SK-N-SH (cell line): ENCODE measurements at regions not wholly inside any gene's neighbourhood (a gene's known extent, or its start where the extent isn't known, plus 50 kb on each side); places are given as distances from the start of the nearest gene placed in this dataset.
A peak's percentile ranks its signal among the peaks of the same experiment; 100 is the strongest.

Source experiments
- CTCF ChIA-PET: fragments of 300-600, 350-600 bp; formaldehyde crosslinking; extraction: SDS; loops from one replicate; lab custom pipeline; 2021; lab: Yijun Ruan, JAX
- POLR2A ChIA-PET: fragments of 350-600 bp; sonication (Branson Sonifier 250); formaldehyde crosslinking; extraction: SDS; loops from one replicate; lab custom pipeline; 2020; ENCODE audit warnings: antibody characterized with exemption, inconsistent platforms; lab: Yijun Ruan, JAX
- DNase-seq: peaks from one replicate; pipeline ENCODE4 v3.0.0; 2012
- H2AFZ ChIP-seq: fragments of 200-600 bp; sonication (generic); 2 replicates; pipeline ENCODE4 v1.8.1; 2016; ENCODE audit warnings: antibody characterized with exemption, mild to moderate bottlenecking, low read depth
- H3F3A ChIP-seq: fragments of 200-600 bp; sonication (generic); replicated peaks from 2 replicates; pipeline ENCODE3; 2016; ENCODE audit warnings: antibody characterized with exemption, mild to moderate bottlenecking; ENCODE audit not compliant: insufficient read depth
- H3K27ac ChIP-seq, 2 experiments: fragments of 200-500 bp in 1 of 2; fragments of 200-600 bp in 1 of 2; sonication (Bioruptor generic) in 1 of 2; sonication (generic), shearing (Covaris generic) in 1 of 2; 2 replicates each; pipeline versions ENCODE4 v1.5.1 to v1.6.1; 2014 to 2016; ENCODE audit warnings: low read depth in 2 of 2, inconsistent platforms in 1 of 2, low read length in 1 of 2, mild to moderate bottlenecking in 1 of 2, mixed read lengths in 1 of 2
- H3K27me3 ChIP-seq: fragments of 200-600 bp; sonication (generic), shearing (Covaris generic); 2 replicates; pipeline ENCODE4 v1.6.1; 2016; ENCODE audit warnings: mixed run types; ENCODE audit not compliant: insufficient read depth
- H3K36me3 ChIP-seq, 2 experiments: fragments of 200-500 bp in 1 of 2; fragments of 200-600 bp in 1 of 2; sonication (Bioruptor generic) in 1 of 2; sonication (generic) in 1 of 2; replicated peaks in 1 of 2; 2 replicates each; pipeline versions ENCODE3 to v1.5.1; 2014 to 2016; ENCODE audit warnings: low read length in 1 of 2, mild to moderate bottlenecking in 1 of 2; ENCODE audit not compliant: insufficient read depth in 2 of 2, control insufficient read depth in 1 of 2
- H3K4me1 ChIP-seq, 2 experiments: fragments of 200-500 bp in 1 of 2; fragments of 200-600 bp in 1 of 2; sonication (Bioruptor generic) in 1 of 2; sonication (generic), shearing (Covaris generic) in 1 of 2; 2 replicates each; pipeline versions ENCODE4 v1.5.1 to v1.6.1; 2014 to 2016; ENCODE audit warnings: low read depth in 1 of 2, low read length in 1 of 2, mixed run types in 1 of 2; ENCODE audit not compliant: insufficient read depth in 2 of 2, control insufficient read depth in 1 of 2
- H3K4me2 ChIP-seq: fragments of 200-600 bp; sonication (generic), shearing (Covaris generic); 2 replicates; pipeline ENCODE4 v1.6.1; 2017; ENCODE audit warnings: mixed run types
- H3K4me3 ChIP-seq, 2 experiments: fragments of 200-500 bp in 1 of 2; fragments of 200-600 bp in 1 of 2; sonication (Bioruptor generic) in 1 of 2; sonication (generic), shearing (Covaris generic) in 1 of 2; 2 replicates each; pipeline versions ENCODE4 v1.5.1 to v1.8.1; 2014 to 2016; ENCODE audit warnings: low read depth in 2 of 2, inconsistent platforms in 1 of 2, low read length in 1 of 2, mild to moderate bottlenecking in 1 of 2, mixed read lengths in 1 of 2, moderate library complexity in 1 of 2
- H3K79me2 ChIP-seq: fragments of 200-600 bp; sonication (generic); 2 replicates; pipeline ENCODE4 v1.8.1; 2017; ENCODE audit warnings: mild to moderate bottlenecking; ENCODE audit not compliant: insufficient read depth
- H3K9ac ChIP-seq: fragments of 200-600 bp; sonication (generic); 2 replicates; pipeline ENCODE4 v1.6.1; 2017; ENCODE audit warnings: mixed run types
- H3K9me2 ChIP-seq: fragments of 200-600 bp; sonication (generic); 2 replicates; pipeline ENCODE4 v1.6.1; 2017; ENCODE audit warnings: mixed run types
- H3K9me3 ChIP-seq: fragments of 200-600 bp; sonication (generic); 2 replicates; pipeline ENCODE4 v1.6.1; 2017; ENCODE audit warnings: mixed run types, mild to moderate bottlenecking, moderate library complexity
- H4K20me1 ChIP-seq: fragments of 200-600 bp; sonication (generic); 2 replicates; pipeline ENCODE4 v1.6.1; 2017; ENCODE audit warnings: mild to moderate bottlenecking, mixed run types; ENCODE audit not compliant: insufficient read depth
- CTCF ChIP-seq: fragments of 200-600 bp; sonication (generic); IDR thresholded peaks from 2 replicates; pipeline ENCODE4 v1.6.1; 2017; ENCODE audit warnings: antibody characterized with exemption, mild to moderate bottlenecking, moderate library complexity
- FOXM1 ChIP-seq: IDR thresholded peaks from 2 replicates; pipeline ENCODE4 v1.4.0; 2012; ENCODE audit warnings: low read depth, mild to moderate bottlenecking
- GABPA ChIP-seq: IDR thresholded peaks from 2 replicates; pipeline ENCODE4 v1.4.0; 2012; ENCODE audit warnings: low read depth, mild to moderate bottlenecking
- GATA2 ChIP-seq: sonication (generic); formaldehyde crosslinking; IDR thresholded peaks from 2 replicates; pipeline ENCODE4 v1.5.0; 2020; ENCODE audit warnings: mild to moderate bottlenecking, missing genetic modification reagents
- IRF3 ChIP-seq: fragments of 150-350 bp; IDR thresholded peaks from 2 replicates; pipeline ENCODE4 v1.6.1; 2016; ENCODE audit warnings: mild to moderate bottlenecking, low read depth, low read length
- NRF1 ChIP-seq: IDR thresholded peaks from 2 replicates; pipeline ENCODE4 v1.6.1; 2012; ENCODE audit warnings: low read depth, mild to moderate bottlenecking, low read length
- PBX3 ChIP-seq: IDR thresholded peaks from 2 replicates; pipeline ENCODE4; 2012
- RAD21 ChIP-seq: IDR thresholded peaks from 2 replicates; pipeline ENCODE4 v1.6.1; 2012; ENCODE audit warnings: mild to moderate bottlenecking, low read length
- REST ChIP-seq: IDR thresholded peaks from 2 replicates; pipeline ENCODE4 v1.6.1; 2012; ENCODE audit warnings: mild to moderate bottlenecking, low read depth, low read length, moderate library complexity
- YY1 ChIP-seq: IDR thresholded peaks from 2 replicates; pipeline ENCODE4 v1.4.0; 2012; ENCODE audit warnings: low read depth, mild to moderate bottlenecking
- WGBS: methylation state at CpG from one replicate; pipeline ENCODE4 v1.1.6; 2017; ENCODE audit warnings: low lambda C conversion rate; 5-methylcytosine and 5-hydroxymethylcytosine counted together

DNA sequence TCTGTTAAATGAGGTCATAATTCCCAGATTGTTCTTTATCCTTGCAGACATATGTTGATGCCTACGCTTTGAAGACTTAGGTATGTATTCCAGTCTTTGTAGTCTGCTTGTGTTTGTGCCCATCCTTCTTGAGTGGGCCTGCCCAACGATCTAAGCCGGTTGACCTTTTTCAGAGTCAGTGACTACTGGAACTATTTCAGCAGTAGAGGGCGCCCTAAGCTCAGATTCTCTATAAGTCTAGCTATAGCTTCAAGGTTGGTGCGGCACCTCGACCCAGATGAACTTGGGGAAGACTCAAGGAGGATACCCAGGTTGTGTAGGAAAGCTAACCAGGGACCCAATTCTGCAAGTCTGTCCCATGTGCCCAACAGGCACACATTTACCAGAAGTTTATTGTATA, 228.8 kb upstream of the PPP2R3A start:
- Histone ChIP-seq H3F3A (no peaks in the 10 kb centered on the region), H3K4me1 (no peaks in the 10 kb centered on the region), H3K4me3 (no peak overlapping the region), H3K79me2 (no peaks in the 10 kb centered on the region), H3K4me2 (no peak overlapping the region), H2AFZ (no peak overlapping the region), H3K9me2 (no peaks in the 10 kb centered on the region), H3K9ac (no peak overlapping the region), H3K27me3 (no peaks in the 10 kb centered on the region), H4K20me1 (no peaks in the 10 kb centered on the region), H3K36me3 (no peaks in the 10 kb centered on the region), H3K9me3 (no peaks in the 10 kb centered on the region), H3K27ac (no peak overlapping the region)
- ChIA-PET POLR2A (interaction anchor here (0.6 kb wide), 1 partner anchor 324 kb away, joined by 3 read pairs; no protein-coding TSS in a partner anchor), CTCF (interaction anchor here (1.5 to 1.9 kb wide), 2 partner anchors 20 to 45 kb away, joined by 3 to 4 read pairs; no protein-coding TSS in a partner anchor)
- no peak for TF ChIP-seq NRF1
- no peak for TF ChIP-seq FOXM1
- TF ChIP-seq PBX3, result no peak
- TF ChIP-seq RAD21, result peak; percentile 25
- peak; percentile 26 for TF ChIP-seq CTCF
- no peak for TF ChIP-seq GATA2
- TF ChIP-seq REST, result no peak
- TF ChIP-seq GABPA, result no peak
- no peak for TF ChIP-seq YY1
- 56% methylated on average over 6 of the region's 6 CpGs for WGBS
- no peak for DNase-seq

GRCh38 chr3:135739779-135740178, 225.7 kb upstream of the PPP2R3A start:
- 0% methylated on average over 2 of the region's 2 CpGs for WGBS
- ChIA-PET POLR2A (no interaction called here), CTCF (no interaction called here)
- Histone ChIP-seq H3K79me2 (no peaks in the 10 kb centered on the region), H3K9me2 (no peaks in the 10 kb centered on the region), H3K9ac (no peak overlapping the region), H3K27ac (no peak overlapping the region), H2AFZ (no peak overlapping the region), H3K4me1 (no peaks in the 10 kb centered on the region), H3K36me3 (no peaks in the 10 kb centered on the region), H3K4me3 (no peak overlapping the region), H3F3A (no peaks in the 10 kb centered on the region), H3K9me3 (no peaks in the 10 kb centered on the region), H3K4me2 (no peak overlapping the region), H4K20me1 (no peaks in the 10 kb centered on the region), H3K27me3 (no peaks in the 10 kb centered on the region)
- no peak for DNase-seq
- TF ChIP-seq IRF3 (no peak), NRF1 (no peak)
